ACHN (cell line): ENCODE measurements at regions not wholly inside any gene's neighbourhood (a gene's known extent, or its start where the extent isn't known, plus 50 kb on each side); places are given as distances from the start of the nearest gene placed in this dataset.

Experiments used
- DNase-seq: peaks from one replicate; pipeline ENCODE4 v3.0.0-alpha.2; 2015
- in situ Hi-C: cut with HindIII; loops from 2 replicates; pipeline ENCODE4 v1.10.0; 2017; ENCODE audit warnings: low sequenced_read_pairs, low pct_ligation_motif_present, low pct_unique_long_range_greater_than_20kb

DNA sequence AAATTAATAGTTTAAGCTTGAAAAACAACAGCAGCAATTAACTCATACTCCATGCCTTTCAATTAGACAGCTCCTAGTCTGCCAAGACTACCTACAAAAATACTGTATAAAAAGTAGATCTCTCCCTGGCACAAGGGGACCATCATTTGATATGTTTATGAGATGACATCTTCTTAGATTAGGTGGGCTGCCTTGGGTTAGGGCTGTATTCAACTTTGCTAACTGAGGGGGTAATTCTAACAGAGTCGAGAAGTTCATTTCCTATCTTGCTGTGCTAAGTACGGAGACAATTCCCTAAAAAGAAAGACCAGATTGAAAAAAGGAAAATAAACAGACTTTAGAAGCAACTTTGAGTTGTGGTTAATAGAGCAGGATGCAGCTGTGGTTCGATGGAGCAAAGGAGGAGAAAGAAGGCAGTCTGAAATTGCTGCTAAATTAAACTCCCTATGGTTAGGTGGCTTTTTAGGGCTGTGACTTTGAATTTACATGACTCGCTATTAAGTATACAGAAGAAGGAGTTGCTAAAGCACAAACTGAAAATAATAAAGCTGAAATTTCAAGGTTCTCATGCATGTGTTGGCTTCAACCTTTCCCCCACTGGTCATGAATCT, 75.4 kb downstream of the CDC7 start:
- in situ Hi-C loops: no loop called here
- DNase-seq: no peak

DNA sequence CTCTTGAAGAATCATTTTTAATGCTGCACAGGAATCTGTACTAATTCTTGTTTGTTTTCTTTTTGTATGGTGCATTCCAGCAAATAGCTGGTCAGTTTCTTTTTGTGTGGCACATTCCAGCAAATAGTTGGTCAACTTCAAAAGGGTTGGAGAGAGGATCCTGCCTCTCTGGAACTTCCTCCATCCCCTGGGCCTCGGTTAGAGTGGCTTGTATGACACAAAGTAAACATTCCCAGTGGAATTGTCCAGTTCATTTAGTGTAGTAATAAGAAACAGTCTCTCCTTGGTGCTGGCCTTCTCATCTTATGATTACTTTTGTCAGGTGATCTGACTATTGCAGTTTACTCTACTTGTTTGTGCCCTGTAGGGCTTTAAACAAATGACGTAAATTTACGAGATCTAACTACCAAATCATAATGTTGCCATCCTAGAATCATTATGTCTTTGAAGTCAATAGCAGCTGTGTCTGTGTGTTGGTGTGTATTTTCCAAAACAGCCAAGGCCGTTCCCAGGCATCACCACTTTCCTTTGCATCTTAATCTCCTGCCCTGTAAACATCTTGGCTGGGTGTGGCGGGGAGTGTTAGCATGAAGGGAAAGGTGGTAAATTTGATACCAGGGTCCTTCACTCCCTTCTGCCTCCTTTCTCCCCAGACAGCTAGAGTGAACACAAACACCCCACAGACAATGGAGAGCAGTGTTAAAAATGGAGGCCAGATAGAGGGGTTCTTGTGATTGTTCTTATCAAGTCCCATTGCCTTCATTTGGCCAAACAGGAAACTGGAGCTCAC, 77.9 kb downstream of the CDC7 start:
- DNase-seq: no peak

DNA sequence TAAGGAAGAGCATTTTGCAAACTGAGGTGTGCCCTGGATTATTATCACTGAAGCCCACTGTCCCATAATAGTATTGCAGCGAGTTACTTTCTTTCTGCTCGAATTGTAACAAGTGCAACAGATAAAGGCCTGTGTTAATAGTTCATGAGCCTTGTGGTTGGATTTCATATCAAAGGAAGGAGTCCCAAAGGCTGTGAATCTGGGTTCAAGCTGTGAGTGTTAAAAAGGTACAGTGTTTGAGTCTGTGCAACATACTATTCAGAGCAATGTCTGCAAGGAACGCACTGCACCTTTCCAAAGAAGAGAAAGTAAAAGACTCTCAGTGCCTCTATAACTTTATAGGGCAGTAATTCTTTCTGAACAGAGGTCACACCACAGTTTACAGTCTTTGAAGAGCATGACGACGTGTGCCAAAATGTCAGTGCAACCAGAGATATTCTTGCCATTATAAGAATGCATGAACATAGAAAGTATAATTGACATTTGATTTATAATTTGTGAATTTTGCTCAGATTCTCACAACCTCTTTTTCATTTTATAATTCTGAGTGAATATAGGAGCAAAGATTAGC, 79.1 kb downstream of the CDC7 start:
- in situ Hi-C loops: no loop called here
- DNase-seq: no peak

More for the DNA sequence above, 77.9 kb downstream of the CDC7 start:
- in situ Hi-C loops: no loop called here

DNA sequence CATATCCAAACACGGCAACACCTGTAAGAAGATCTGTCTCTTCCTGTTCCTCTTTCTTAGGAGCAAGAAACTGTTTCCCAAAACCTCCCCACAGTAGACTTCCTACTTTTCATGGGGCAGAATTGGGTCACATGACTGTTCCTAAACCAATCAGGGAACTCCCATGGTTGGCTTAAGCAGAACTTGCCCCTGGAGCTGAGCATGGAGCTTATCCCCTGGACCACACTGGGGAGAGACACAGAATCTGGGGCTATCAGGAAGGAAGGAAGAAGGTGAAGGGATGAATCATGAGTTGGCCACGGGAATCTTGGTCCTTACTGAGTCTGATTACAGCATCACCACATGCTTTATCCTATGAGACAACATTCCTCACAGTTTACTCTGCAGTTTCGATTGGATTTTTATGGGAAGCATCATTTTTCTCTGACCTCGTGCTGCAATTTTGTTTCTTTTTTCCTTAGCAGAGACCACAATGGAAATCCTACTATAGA, 81.8 kb downstream of the CDC7 start:
- in situ Hi-C loops: no loop called here
- peak; percentile 52 for DNase-seq

DNA sequence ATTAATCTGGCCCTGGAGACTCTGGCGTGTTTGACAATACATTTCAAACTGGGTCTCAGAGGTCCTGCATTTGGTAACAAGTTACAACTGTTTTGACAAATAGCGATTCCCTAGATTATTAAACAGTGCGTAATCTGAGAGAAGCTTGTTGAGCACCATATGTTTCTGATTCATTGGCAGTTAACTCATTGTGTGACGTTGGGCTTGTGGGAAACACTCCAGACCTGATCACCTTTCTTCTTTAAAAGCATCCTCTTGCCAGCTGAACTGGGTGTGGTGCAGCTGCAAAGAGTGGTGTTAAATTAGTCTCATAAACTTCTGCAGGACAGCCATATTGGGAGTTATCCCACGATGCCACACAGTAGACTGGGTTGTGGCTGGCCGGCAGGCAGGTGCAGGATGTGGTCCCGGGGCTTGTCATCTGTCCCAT, 82.7 kb downstream of the CDC7 start:
- no peak for DNase-seq
- in situ Hi-C loops: no loop called here

DNA sequence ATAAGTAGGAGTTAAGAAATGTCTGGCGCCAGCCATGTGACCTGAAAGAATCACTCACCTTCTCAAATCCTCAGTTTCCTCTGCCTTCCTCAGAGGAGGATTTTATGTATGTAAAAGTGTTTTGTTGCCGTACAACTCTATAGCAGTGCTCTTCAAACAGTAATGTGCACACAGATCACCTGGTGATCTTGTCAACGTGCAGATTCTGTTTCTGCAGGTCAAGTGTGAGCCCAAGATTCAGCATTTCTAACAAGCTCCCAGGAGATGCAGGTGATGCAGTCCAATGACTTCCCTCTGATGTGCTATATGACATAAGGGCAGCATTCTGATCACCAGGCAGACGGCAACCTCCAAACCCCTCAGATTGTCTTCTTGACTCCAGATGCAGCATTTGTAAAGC, 83.7 kb downstream of the CDC7 start:
- in situ Hi-C loops: no loop called here
- DNase-seq: no peak

DNA sequence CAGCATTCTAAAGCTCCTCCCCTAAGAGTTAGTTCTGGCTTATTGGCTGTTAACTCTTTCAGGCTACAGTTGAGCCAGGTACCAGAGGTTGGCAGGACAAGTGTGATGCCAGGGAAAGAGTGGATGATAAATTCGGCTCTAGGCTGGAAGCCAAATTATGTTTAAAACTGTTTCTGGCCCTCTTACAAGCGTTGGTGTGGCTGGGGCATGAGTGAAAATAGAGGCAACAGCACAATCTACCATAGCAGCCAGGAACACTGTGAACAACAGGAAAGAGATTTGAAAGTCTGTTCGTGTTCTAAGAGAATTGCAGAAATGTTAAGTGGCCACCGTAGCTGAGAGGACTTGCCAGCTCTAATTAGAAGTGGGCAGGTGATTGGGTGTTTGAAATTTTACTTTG, 84.2 kb downstream of the CDC7 start:
- no peak for DNase-seq
- in situ Hi-C loops: no loop called here

DNA sequence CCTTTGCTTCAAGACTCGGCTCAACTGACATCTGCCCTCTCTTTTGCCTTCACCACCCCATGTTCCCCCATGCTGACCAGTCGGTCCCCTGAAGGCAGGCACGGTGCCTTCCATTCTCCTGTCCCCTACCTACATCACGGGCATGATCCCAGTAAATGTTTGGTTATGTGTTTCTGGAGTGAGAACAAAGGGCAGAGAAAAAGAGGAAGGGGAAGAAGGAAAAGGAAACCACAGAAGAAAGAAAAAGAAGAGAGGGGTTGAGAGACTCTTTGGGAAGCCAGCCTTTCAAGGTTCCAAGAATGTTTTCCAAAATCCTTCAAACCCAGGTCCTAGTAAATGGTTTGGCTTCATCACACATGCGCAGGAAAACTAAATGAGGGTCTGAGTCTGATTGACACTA, 84.9 kb downstream of the CDC7 start:
- no peak for DNase-seq
- in situ Hi-C loops: no loop called here

DNA sequence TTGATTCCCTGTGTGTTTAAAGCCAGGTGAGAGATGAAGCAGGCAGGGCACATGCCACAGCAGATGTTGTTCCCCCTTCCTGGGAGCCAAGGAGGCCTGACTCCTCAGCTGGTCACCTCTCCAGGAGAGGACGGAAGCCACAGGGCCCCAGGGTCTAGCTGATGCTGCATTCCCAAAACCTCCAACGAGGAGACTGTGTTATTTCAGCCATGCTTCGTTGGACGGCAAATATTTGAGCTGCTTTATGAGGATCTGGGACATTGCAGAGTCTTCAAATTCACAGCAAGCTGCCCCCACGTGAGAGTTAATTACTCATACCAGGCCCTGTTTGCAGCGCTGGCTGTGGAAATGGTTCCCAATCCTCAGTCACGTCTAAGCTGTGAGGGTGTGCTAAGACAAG, 85.3 kb downstream of the CDC7 start:
- DNase-seq: peak; percentile 33
- in situ Hi-C loops: no loop called here

DNA sequence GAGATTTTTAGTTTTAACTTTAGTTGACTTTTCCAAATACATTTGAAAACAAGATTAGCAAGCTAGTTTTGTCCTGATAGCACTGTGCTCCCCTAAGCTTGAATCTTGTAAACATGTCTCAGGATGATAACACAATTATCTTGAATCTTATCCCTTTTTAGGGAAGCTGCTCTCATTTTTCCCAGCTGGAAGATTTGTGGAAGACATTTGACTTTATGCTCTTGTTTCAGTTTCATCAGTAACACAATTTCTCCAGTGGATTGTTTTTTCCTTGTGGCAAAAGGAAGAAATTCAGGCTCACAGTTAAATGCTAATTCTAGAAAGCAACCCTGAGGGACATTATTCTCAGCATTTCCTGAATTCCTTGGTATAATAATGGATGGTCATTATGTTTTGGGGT, 88.8 kb downstream of the CDC7 start:
- in situ Hi-C loops: no loop called here
- no peak for DNase-seq

DNA sequence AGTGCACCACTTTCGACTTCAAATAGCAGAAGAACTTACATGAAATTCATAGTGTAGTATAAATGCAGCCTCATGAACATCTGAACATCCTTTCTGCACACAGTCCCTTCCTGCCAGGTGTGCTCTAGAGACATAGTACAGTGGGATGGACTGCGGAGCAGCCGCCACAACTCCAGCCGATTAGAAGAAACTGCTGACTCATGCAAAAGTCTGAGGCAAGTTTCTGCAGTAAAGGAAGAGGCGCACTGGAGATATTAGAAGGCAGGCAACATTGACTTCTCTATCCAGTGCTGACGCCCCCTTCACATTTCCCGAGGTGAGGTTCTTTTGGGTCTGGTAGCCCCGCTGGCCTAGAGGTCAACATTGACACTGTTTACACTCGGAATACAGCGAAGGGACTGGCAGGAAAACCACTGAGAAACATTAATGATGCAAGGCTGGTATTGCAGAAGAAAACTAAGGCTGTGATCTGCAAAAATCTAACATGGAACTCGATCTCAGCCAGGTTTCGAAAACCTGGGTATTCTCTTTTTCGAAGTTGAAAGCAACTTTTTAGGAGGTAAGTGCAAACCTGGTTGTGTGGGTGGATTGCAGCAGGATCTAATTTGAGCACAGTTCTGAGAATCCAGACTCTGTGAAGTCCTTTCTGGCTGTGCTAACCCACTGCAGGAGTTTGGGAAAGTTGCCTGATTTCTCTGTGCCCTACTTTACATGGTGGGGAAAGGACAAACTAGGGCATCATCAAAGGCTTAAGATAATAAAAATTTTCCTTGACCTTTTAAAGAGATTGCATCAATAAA, 90.7 kb downstream of the CDC7 start:
- no peak for DNase-seq
- in situ Hi-C loops: no loop called here

DNA sequence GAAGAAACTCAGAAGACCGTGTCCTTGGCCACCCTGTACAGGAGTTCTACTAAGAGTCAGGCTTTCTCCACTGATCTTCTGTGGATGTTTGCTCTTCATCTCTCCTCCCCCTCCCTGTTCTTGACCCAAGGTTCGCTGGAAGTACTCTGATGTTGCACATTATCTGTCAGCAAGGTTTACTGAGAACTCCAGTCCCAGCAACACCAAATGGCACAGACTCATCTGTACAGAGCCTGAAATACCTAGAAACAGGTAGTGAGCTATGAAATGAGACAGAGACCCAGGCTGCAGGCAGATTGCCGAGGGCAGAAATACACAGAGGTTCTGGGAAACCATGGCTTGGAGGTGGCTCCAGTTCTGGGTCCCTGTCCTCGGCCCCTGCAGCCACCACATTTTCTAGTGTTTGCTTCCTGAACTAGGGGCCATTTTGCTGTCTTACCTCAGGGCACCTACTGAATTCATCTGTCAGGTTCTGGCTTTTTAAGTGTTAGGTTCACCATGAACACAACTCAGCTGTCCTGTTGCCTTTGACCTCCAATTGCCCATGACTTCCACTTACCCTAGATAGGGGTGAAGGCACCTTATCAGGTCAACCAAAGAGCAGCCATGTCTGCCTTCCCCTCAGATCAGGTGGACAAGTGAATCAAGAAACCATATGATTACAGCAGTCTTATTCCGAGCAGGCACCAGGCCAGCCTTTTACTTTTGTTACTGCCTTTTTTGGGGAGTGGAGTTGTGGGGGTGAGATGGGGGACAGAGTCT, 92.2 kb downstream of the CDC7 start:
- in situ Hi-C loops: no loop called here
- no peak for DNase-seq

DNA sequence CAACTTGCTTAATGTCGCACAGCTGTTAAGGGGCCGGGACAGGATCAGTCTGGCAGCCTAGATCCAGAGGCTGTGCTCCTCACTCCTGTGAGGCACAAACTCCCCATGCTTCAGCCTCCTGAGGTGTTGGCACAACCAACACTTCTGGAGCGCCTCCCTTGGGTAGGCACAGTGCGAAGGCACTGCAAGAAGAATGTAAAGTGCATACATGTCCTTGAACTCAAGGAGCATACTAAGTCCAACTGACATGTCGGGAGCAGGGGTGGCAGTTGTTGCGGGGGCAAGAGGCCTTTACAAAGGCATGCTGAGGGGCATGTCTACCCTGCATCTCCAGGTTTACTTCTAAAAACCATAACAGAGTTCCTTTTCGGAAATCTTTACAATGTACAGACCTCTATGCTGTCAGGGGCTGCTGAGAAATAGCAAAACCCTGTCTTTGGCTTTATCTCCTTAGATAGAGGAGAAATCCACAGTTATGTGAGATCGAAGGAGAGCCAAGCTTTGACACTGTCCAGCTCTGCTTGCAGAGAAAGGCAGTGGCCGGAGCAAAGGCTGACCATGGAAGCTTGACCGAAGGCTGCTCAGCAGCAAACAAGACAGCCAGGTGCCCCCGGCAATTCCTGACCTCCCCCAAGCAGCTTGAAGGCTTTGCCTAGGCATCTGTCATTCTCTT, 93.9 kb downstream of the CDC7 start:
- in situ Hi-C loops: no loop called here
- DNase-seq: no peak

DNA sequence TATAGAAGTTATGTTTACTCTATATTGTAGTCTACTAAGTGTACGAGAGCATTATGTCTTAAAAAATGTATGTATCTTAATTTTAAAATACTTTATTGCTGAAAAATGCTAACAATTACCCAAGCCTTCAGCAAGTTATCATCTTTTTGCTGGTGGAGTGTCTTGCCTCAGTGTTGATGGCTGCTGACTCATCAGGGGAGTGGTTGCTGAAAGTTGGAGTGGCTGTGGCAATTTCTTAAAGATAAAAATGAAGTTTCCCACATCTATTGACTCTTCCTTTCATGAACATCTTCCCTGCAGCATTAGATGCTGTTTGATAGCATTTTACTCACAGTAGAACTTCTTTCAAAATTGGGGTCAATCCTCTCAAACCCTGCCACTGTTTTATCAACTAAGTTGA, 95.8 kb downstream of the CDC7 start:
- in situ Hi-C loops: no loop called here
- no peak for DNase-seq

DNA sequence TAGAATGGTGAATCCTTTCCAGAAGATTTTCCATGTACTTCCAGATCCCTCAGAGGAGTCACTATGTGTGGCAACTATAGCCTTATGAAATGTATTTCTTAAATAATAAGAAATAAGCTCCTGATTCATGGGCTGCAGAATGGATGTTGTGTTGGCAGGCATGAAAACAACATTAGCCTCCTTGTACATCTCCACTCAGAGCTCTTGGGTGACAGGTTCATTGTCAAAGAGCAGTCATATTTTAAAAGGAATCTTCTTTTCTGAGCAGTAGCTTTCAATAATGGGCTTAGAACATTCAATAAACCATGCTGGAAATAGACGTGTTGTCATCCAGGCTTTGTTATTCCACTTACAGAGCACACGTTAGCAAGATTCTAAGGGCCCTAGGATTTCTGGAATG, 96.6 kb downstream of the CDC7 start:
- in situ Hi-C loops: no loop called here
- DNase-seq: no peak

DNA sequence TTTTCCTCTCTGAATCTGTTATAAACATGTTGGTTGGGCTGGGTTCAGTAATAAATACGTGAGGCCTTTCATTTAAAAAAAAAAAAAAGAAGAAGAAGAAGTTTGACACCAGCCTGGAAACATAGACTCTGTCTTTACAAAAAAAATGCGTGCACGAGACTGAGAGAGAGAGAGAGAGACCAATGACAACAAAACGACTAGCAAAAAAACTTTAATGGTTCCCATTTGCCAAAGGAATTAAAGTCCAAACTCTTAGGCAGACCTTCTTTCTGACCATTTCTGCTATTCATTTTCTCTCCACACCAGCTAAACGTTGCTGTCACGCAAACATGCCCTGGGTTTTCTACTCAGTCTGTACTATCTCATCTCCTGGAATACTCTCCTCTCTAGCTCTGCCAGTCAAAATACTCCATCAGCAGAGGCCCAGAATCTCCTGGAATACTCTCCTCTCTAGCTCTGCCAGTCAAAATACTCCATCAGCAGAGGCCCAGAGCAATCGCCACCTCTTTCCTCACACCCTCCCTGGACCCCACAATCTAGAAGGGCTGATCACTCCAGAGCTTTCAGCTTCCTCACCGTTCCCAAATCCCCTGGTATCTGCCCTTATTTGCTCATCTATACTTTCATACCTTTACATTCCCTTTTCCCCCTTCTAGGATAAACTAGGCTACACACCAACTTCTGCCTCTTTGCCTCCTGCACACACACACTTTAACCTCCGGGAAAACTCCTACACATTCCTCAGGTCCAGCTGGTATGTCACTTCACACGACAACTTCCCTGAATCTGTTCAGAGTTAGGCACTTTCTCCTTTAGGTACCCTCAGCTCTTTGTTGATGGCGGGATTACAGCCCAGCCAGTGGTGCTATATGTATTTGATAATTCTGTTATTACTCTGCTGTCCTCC, 100.0 kb downstream of the CDC7 start:
- in situ Hi-C loops: no loop called here

More for the DNA sequence above, 100.0 kb downstream of the CDC7 start:
- DNase-seq: no peak
